WTC11 (cell line): ENCODE measurements at regions not wholly inside any gene's neighbourhood (a gene's known extent, or its start where the extent isn't known, plus 50 kb on each side); places are given as distances from the start of the nearest gene placed in this dataset.

Experiments used
- ATAC-seq: fragments of 200-7000 bp; cut with Tn5 transposase; 2 replicates; pipeline ENCODE4 v1.10.0; 2021; ENCODE audit warnings: mild to moderate bottlenecking, moderate library complexity
- CTCF ChIA-PET: fragments of 300-600 bp; sonication (Branson Sonifier 250); formaldehyde crosslinking; loops from one replicate; lab custom pipeline; 2021; ENCODE audit warnings: antibody characterized with exemption; lab: Charles Lee
- POLR2A ChIA-PET: fragments of 350-600 bp; sonication (Branson Sonifier 250); formaldehyde crosslinking; loops from one replicate; lab custom pipeline; 2021; ENCODE audit warnings: antibody characterized with exemption; lab: Charles Lee
- DNase-seq: peaks from one replicate; pipeline ENCODE4 v3.0.0; 2021; ENCODE audit warnings: low spot score
- H3K27ac Mint-ChIP-seq: 2 replicates; pipeline ENCODE4 v1.8.0; 2021; ENCODE audit warnings: mixed read lengths
- H3K27me3 Mint-ChIP-seq: 2 replicates; pipeline ENCODE4 v1.8.0; 2021; ENCODE audit warnings: low read depth, mild to moderate bottlenecking, moderate library complexity, mixed read lengths
- H3K36me3 Mint-ChIP-seq: 2 replicates; pipeline ENCODE4 v1.8.0; 2021; ENCODE audit warnings: mixed read lengths
- H3K4me1 Mint-ChIP-seq: 2 replicates; pipeline ENCODE4 v1.8.0; 2022; ENCODE audit warnings: mixed read lengths
- H3K4me3 Mint-ChIP-seq: 2 replicates; pipeline ENCODE4 v1.8.0; 2021; ENCODE audit warnings: mild to moderate bottlenecking, moderate library complexity, mixed read lengths
- H3K9me3 Mint-ChIP-seq: 2 replicates; pipeline ENCODE4 v1.8.0; 2021; ENCODE audit warnings: mixed read lengths
- ARID4B ChIP-seq: sonication (generic); formaldehyde crosslinking; IDR thresholded peaks from 2 replicates; pipeline ENCODE4 v1.8.0; 2023; ENCODE audit warnings: missing genetic modification reagents, mild to moderate bottlenecking, borderline replicate concordance
- ATF3 ChIP-seq: sonication (generic); formaldehyde crosslinking; conservative IDR thresholded peaks from 2 replicates; pipeline ENCODE4 v1.8.1; 2022; ENCODE audit warnings: mild to moderate bottlenecking, missing genetic modification reagents
- CDX4 ChIP-seq: fragments of 250-450 bp; sonication (Bioruptor Pico); IDR thresholded peaks from 2 replicates; pipeline ENCODE4 v1.9.0; 2021; ENCODE audit warnings: moderate library complexity, mild to moderate bottlenecking, inconsistent platforms, borderline replicate concordance
- CREM ChIP-seq: sonication (generic); formaldehyde crosslinking; IDR thresholded peaks from 2 replicates; pipeline ENCODE4 v1.8.1; 2022; ENCODE audit warnings: mild to moderate bottlenecking, missing genetic modification reagents, moderate library complexity
- ELF4 ChIP-seq: sonication (generic); formaldehyde crosslinking; IDR thresholded peaks from 2 replicates; pipeline ENCODE4 v1.8.1; 2022; ENCODE audit warnings: low read depth, mild to moderate bottlenecking, moderate library complexity, missing genetic modification reagents
- ETV6 ChIP-seq: sonication (generic); formaldehyde crosslinking; IDR thresholded peaks from 2 replicates; pipeline ENCODE4 v1.8.1; 2022; ENCODE audit warnings: mild to moderate bottlenecking, missing genetic modification reagents
- IRF1 ChIP-seq: sonication (generic); formaldehyde crosslinking; IDR thresholded peaks from 2 replicates; pipeline ENCODE4 v1.8.0; 2023; ENCODE audit warnings: missing genetic modification reagents
- IRF2 ChIP-seq: sonication (generic); formaldehyde crosslinking; IDR thresholded peaks from 2 replicates; pipeline ENCODE4 v1.8.0; 2022; ENCODE audit warnings: low read depth, missing genetic modification reagents, borderline replicate concordance
- JUN ChIP-seq: sonication (generic); formaldehyde crosslinking; IDR thresholded peaks from 2 replicates; pipeline ENCODE4 v1.8.0; 2023; ENCODE audit warnings: mild to moderate bottlenecking, missing genetic modification reagents
- MYBL2 ChIP-seq: sonication (generic); formaldehyde crosslinking; IDR thresholded peaks from 2 replicates; pipeline ENCODE4 v1.8.1; 2023; ENCODE audit warnings: mild to moderate bottlenecking, moderate library complexity, missing genetic modification reagents
- NFYB ChIP-seq: sonication (generic); formaldehyde crosslinking; conservative IDR thresholded peaks from 2 replicates; pipeline ENCODE4 v1.8.0; 2022; ENCODE audit warnings: low read depth, missing genetic modification reagents
- NR3C1 ChIP-seq: sonication (generic); formaldehyde crosslinking; conservative IDR thresholded peaks from 2 replicates; pipeline ENCODE4 v1.8.1; 2023; ENCODE audit warnings: low read depth, mild to moderate bottlenecking, missing genetic modification reagents
- OVOL2 ChIP-seq: fragments of 250-450 bp; sonication (Bioruptor Pico); IDR thresholded peaks from 2 replicates; pipeline ENCODE4 v1.9.0; 2021; ENCODE audit warnings: mild to moderate bottlenecking, borderline replicate concordance
- RELA ChIP-seq: sonication (generic); formaldehyde crosslinking; IDR thresholded peaks from 2 replicates; pipeline ENCODE4 v1.8.1; 2022; ENCODE audit warnings: missing genetic modification reagents, mild to moderate bottlenecking, borderline replicate concordance
- SMAD3 ChIP-seq: sonication (generic); formaldehyde crosslinking; IDR thresholded peaks from 2 replicates; pipeline ENCODE4 v1.8.0; 2022; ENCODE audit warnings: missing genetic modification reagents, mild to moderate bottlenecking, borderline replicate concordance
- SP1 ChIP-seq: sonication (generic); formaldehyde crosslinking; conservative IDR thresholded peaks from 2 replicates; pipeline ENCODE4 v1.8.1; 2022; ENCODE audit warnings: missing genetic modification reagents
- TCF7 ChIP-seq: sonication (generic); formaldehyde crosslinking; IDR thresholded peaks from 2 replicates; pipeline ENCODE4 v1.8.0; 2022; ENCODE audit warnings: mild to moderate bottlenecking, low read depth, missing genetic modification reagents, moderate library complexity
- TEAD1 ChIP-seq: sonication (generic); formaldehyde crosslinking; IDR thresholded peaks from 2 replicates; pipeline ENCODE4 v1.8.0; 2022; ENCODE audit warnings: mild to moderate bottlenecking, missing genetic modification reagents
- TEAD4 ChIP-seq: sonication (generic); formaldehyde crosslinking; IDR thresholded peaks from 2 replicates; pipeline ENCODE4 v1.8.0; 2022; ENCODE audit warnings: mild to moderate bottlenecking, missing genetic modification reagents
- ZNF671 ChIP-seq: fragments of 250-450 bp; sonication (Bioruptor Pico); IDR thresholded peaks from 2 replicates; pipeline ENCODE4 v1.8.0; 2021; ENCODE audit warnings: mild to moderate bottlenecking
- TF ChIP-seq, protein P1 (sequence below): sonication (generic); formaldehyde crosslinking; conservative IDR thresholded peaks from 2 replicates; pipeline ENCODE4 v1.8.1; 2023; ENCODE audit warnings: mild to moderate bottlenecking, low read depth, missing genetic modification reagents, moderate library complexity
- TF ChIP-seq, protein P2 (sequence below): sonication (generic); formaldehyde crosslinking; IDR thresholded peaks from 2 replicates; pipeline ENCODE4 v1.8.0; 2022; ENCODE audit warnings: mild to moderate bottlenecking, missing genetic modification reagents
- TF ChIP-seq, protein P3 (sequence below): sonication (generic); formaldehyde crosslinking; IDR thresholded peaks from 2 replicates; pipeline ENCODE4 v1.8.1; 2023; ENCODE audit warnings: mild to moderate bottlenecking, missing genetic modification reagents, moderate library complexity

DNA sequence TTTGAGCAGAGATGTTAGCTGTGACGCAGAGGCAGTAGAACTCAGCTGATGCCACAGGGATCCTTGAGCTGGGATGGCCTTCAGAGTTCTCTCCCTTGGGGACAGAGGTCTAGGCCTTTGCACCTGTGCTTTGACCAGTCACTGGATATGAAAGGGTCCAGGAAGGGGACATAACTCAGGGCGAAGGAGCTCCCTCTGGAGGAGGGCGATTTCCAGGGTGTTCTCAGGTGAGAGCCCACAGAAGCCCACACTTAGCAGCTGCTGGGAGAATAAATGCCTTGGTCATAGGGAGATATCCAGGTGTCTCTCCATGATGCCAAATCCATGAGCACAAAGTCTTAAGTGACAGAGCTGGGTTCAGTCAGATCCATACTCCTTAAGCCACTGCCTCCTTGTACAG is 369.2 kb downstream of the NYAP2 start:
- Mint-ChIP-seq H3K36me3 (no peaks in the 10 kb centered on the region), H3K4me3 (no peak overlapping the region), H3K4me1 (no peaks in the 10 kb centered on the region), H3K27ac (no peak overlapping the region), H3K27me3 (no peaks in the 10 kb centered on the region), H3K9me3 (no peaks in the 10 kb centered on the region)
- peak; percentile 78 for ATAC-seq
- DNase-seq = peak; percentile 14
- ChIA-PET CTCF (interaction anchor here (0.7 to 1.0 kb wide), 2 partner anchors 48 to 104 kb away, joined by 3 read pairs; no protein-coding TSS in a partner anchor), POLR2A (no interaction called here)
- TF ChIP-seq, protein P1, sequence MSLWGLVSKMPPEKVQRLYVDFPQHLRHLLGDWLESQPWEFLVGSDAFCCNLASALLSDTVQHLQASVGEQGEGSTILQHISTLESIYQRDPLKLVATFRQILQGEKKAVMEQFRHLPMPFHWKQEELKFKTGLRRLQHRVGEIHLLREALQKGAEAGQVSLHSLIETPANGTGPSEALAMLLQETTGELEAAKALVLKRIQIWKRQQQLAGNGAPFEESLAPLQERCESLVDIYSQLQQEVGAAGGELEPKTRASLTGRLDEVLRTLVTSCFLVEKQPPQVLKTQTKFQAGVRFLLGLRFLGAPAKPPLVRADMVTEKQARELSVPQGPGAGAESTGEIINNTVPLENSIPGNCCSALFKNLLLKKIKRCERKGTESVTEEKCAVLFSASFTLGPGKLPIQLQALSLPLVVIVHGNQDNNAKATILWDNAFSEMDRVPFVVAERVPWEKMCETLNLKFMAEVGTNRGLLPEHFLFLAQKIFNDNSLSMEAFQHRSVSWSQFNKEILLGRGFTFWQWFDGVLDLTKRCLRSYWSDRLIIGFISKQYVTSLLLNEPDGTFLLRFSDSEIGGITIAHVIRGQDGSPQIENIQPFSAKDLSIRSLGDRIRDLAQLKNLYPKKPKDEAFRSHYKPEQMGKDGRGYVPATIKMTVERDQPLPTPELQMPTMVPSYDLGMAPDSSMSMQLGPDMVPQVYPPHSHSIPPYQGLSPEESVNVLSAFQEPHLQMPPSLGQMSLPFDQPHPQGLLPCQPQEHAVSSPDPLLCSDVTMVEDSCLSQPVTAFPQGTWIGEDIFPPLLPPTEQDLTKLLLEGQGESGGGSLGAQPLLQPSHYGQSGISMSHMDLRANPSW (CRISPR knock-in tag) = no peak
- TF ChIP-seq RELA (CRISPR knock-in tag) = no peak
- TF ChIP-seq MYBL2 = no peak
- no peak for TF ChIP-seq SMAD3 (CRISPR knock-in tag)
- TF ChIP-seq ELF4 (CRISPR knock-in tag) = no peak
- no peak for TF ChIP-seq IRF1 (CRISPR knock-in tag)
- TF ChIP-seq IRF2 (CRISPR knock-in tag) = no peak
- no peak for TF ChIP-seq CREM (CRISPR knock-in tag)
- no peak for TF ChIP-seq ZNF671
- TF ChIP-seq SP1 (CRISPR knock-in tag) = no peak
- TF ChIP-seq ARID4B (CRISPR knock-in tag) = no peak
- TF ChIP-seq, protein P2, sequence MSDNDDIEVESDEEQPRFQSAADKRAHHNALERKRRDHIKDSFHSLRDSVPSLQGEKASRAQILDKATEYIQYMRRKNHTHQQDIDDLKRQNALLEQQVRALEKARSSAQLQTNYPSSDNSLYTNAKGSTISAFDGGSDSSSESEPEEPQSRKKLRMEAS = no peak
- no peak for TF ChIP-seq ATF3 (CRISPR knock-in tag)
- no peak for TF ChIP-seq OVOL2 (CRISPR knock-in tag)
- no peak for TF ChIP-seq JUN (CRISPR knock-in tag)

GRCh38 chr2:225766431-225766830 is 366.9 kb downstream of the NYAP2 start:
- DNase-seq (no peak), ATAC-seq (no peak)
- H3K4me3 Mint-ChIP-seq = no peak overlapping the region
- ChIA-PET POLR2A (no interaction called here), CTCF (no interaction called here)
- no peaks in the 10 kb centered on the region for H3K4me1 Mint-ChIP-seq
- no peaks in the 10 kb centered on the region for H3K36me3 Mint-ChIP-seq
- no peak for TF ChIP-seq NFYB (CRISPR knock-in tag)
- no peak for TF ChIP-seq CDX4 (CRISPR knock-in tag)
- TF ChIP-seq, protein P3, sequence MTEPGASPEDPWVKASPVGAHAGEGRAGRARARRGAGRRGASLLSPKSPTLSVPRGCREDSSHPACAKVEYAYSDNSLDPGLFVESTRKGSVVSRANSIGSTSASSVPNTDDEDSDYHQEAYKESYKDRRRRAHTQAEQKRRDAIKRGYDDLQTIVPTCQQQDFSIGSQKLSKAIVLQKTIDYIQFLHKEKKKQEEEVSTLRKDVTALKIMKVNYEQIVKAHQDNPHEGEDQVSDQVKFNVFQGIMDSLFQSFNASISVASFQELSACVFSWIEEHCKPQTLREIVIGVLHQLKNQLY (CRISPR knock-in tag) = no peak
- no peak for TF ChIP-seq TCF7 (CRISPR knock-in tag)
- no peak for TF ChIP-seq TEAD4 (CRISPR knock-in tag)
- no peak for TF ChIP-seq ETV6 (CRISPR knock-in tag)
- TF ChIP-seq RELA (CRISPR knock-in tag) = no peak
- TF ChIP-seq CREM (CRISPR knock-in tag) = no peak
- TF ChIP-seq TEAD1 (CRISPR knock-in tag) = no peak
- TF ChIP-seq NR3C1 (CRISPR knock-in tag) = no peak
- no peaks in the 10 kb centered on the region for H3K27me3 Mint-ChIP-seq
- H3K27ac Mint-ChIP-seq = no peak overlapping the region
- no peaks in the 10 kb centered on the region for H3K9me3 Mint-ChIP-seq
